ENCODE measurements at regions not wholly inside any gene's neighbourhood (a gene's known extent, or its start where the extent isn't known, plus 50 kb on each side); places are given as distances from the start of the nearest gene placed in this dataset.

DNA sequence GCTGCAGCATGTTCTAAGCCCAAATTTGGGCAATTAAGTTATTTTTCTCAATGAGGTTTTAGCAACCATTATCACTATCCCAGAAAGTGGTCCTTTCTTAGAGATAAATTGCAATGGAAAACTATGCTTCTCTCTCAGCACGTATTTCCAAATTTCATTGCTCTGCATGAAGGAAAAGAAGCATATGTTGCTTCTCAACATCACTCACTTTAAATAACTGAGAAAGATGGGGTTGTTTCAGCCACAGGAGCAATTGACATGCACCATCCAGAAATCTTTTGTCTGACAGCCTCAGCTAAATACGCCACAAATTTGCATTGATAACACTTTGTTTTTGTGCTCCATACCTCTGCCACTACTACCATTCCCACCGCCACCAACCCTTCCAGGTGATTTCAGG is 157.6 kb upstream of the PKN2 start:
- no peak for DNase-seq (ENCODE audit: extremely low read depth in 1 of 11, low read depth in 9 of 11, low spot score in 4 of 11)

GRCh38 chr1:88528792-88529191 is 155.3 kb upstream of the PKN2 start:
- DNase-seq (ENCODE audit: extremely low read depth in 1 of 11, low read depth in 9 of 11, low spot score in 4 of 11): no peak

DNA sequence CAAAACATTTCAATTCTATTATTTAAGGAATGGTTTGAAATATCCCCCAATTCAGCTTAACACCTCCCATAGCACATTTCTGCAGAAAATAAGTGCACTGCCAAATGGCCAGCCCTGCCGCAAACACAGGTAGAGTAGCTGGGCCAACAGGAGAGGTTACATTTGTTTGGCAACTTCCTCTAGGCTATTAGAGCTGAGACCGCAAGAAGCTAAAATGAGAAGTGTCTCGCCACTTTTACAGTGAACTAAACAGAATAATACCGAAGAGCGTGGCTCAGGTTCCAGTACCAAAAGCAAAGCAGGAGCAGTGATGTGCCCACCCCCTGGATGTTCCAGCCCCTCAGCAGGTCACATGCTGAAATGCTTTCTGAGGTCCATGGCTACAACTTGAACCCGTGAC is 154.5 kb upstream of the PKN2 start:
- no peak for DNase-seq (ENCODE audit: extremely low read depth in 1 of 11, low read depth in 9 of 11, low spot score in 4 of 11)

DNA sequence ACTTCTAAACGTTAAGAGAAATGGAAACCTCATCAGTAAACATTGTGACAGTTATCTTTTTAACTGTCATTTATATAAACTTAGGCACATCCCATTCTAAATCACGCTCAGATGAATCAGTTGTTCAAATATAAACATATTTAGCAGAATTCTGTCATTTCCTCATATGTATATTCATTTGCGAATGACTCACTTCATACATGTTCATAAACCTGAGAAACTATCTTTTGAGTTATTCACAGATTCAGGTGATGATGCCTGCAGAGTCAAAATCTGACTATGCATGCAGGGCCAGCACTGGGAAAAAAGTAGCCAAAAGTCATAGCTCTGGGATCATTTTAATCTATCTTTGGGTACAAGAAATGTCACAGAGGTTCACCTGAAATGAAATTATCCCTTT is 153.8 kb upstream of the PKN2 start:
- no peak for DNase-seq (ENCODE audit: extremely low read depth in 1 of 11, low read depth in 9 of 11, low spot score in 4 of 11)

DNA sequence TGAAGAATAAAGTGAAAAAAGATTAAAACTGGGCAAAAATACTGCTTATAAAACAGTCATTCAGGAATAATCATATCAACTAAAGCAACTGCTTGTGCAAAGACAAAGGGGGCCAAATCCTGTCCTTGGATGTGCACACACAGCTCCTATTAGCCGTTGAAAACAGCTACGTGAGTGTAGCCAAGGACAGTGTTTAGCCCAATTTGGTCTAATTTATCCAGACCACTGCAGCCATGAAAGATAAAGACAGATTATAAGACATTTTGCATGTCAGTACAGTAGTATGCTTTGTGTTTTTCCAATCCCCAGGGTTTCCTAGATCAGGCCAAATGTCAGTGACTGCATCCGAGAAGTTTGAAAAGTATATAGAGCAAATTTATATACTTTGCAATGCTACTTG is 146.3 kb upstream of the PKN2 start:
- DNase-seq (ENCODE audit: extremely low read depth in 1 of 11, low read depth in 9 of 11, low spot score in 4 of 11): peak in 3 of 11 donors; percentile 15 to 30 (median 20)

- peak in 1 of 11 donors; percentile 18 for DNase-seq (ENCODE audit: extremely low read depth in 1 of 11, low read depth in 9 of 11, low spot score in 4 of 11)
Observed at GRCh38 chr1:88538222-88538899, 145.7 kb upstream of the PKN2 start.

DNA sequence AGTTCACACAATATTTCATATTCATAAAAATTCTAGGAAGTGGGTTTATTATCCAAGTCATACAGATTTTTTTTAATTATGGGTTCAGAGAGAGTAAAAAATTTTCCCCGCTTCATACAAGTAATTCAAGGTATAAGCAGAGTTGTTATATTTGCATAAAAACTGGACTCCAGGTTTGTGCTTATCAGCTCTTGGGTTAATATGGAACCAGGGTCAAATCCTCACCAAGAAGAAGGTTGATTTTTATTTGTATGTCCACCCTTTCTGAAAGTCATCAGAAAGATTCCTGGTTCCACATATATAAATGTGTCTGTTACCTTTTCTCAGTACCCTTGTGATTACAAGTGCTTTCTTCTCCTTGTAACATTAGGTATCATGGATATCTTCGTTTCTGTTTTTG is 143.8 kb upstream of the PKN2 start:
- DNase-seq (ENCODE audit: extremely low read depth in 1 of 11, low read depth in 9 of 11, low spot score in 4 of 11): no peak

GRCh38 chr1:88541596-88541995 is 142.5 kb upstream of the PKN2 start:
- no peak for DNase-seq (ENCODE audit: extremely low read depth in 1 of 11, low read depth in 9 of 11, low spot score in 4 of 11)

DNA sequence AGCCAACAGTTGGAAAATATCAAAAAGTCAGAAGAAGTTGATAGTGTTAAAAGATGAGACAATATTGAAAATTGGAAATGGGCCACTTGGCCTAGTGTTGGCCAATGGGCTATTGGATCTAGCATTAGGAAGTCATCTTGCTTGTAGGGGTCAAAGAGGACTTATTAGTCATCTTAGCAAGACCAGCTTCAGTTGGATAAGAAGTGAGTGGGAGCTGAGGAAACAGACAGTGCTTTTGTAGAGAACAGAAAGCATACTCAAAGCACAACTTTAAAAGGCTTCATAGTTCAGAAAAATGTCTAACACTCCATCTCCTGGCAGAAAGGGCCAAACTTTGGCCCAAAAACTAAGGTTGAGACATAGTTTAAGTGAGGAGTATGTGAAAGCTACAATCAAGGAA is 139.9 kb upstream of the PKN2 start:
- no peak for DNase-seq (ENCODE audit: extremely low read depth in 1 of 11, low read depth in 9 of 11, low spot score in 4 of 11)

DNA sequence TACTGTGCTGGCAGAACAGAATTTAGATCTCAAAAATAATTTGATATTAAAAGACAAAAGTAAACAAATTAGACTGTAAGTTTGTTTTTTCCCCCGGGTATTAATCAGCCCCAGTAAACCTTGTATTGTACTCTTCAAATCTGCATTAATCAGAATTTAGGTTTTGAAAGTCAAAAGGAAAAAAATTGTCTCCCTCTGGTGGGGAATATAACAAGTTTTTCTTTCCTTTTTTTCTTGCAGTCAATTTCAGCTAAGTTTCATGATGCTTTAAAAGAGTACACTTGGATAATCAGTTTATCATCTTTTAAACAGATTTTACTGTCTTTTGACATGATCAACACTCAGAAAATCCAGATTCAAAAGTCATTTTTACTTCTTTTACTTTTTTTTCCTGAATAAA is 134.5 kb upstream of the PKN2 start:
- peak in 2 of 11 donors; percentile 5 to 17 for DNase-seq (ENCODE audit: extremely low read depth in 1 of 11, low read depth in 9 of 11, low spot score in 4 of 11)

- no peak for DNase-seq (ENCODE audit: extremely low read depth in 1 of 11, low read depth in 9 of 11, low spot score in 4 of 11)
Observed at GRCh38 chr1:88552226-88552625, 131.8 kb upstream of the PKN2 start.

GRCh38 chr1:88557014-88557413 is 127.1 kb upstream of the PKN2 start:
- no peak for DNase-seq (ENCODE audit: extremely low read depth in 1 of 11, low read depth in 9 of 11, low spot score in 4 of 11)

GRCh38 chr1:88560621-88561020 is 123.5 kb upstream of the PKN2 start:
- DNase-seq (ENCODE audit: extremely low read depth in 1 of 11, low read depth in 9 of 11, low spot score in 4 of 11): no peak

DNA sequence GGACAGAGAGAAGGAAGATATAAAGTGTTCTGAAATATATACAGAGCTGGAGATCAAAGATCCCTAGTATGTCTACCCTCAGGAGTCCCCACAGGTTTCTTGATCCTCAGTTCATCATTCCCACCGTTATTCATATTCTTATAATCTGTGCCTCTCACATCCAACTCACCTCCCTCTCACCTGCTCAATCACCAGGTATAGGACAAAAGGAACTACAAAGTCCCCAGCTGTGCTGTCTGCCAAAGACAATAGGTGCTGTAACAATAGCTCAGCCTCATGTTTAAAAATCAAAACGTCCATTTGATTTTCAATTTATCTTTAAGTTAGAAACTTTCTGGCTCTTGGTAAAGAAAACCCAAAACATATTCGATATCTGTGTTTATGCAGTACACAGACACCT is 121.1 kb upstream of the PKN2 start:
- DNase-seq (ENCODE audit: extremely low read depth in 1 of 11, low read depth in 9 of 11, low spot score in 4 of 11): no peak

- DNase-seq (ENCODE audit: extremely low read depth in 1 of 11, low read depth in 9 of 11, low spot score in 4 of 11): no peak
Observed at GRCh38 chr1:88566615-88567387, 117.3 kb upstream of the PKN2 start.

DNA sequence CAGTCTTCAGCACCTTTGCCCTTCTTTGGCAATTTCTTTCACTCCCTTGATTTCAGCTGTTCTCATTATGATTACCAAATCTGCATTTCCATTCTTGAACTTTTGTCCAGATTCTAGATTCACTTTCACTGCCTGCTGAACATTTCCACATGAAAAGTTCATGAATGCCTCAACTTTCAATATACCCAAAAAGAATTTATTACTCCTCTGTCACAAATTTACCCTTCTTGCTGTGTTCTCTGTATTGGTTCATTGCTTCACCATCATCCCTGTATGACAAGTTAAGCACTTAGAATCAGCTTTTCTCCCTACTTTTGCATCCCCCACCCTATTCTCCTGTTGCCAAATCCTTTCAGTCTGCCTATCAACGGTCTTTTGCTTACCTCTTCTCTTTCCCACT is 112.6 kb upstream of the PKN2 start:
- no peak for DNase-seq (ENCODE audit: extremely low read depth in 1 of 11, low read depth in 9 of 11, low spot score in 4 of 11)

- no peak for DNase-seq (ENCODE audit: extremely low read depth in 1 of 11, low read depth in 9 of 11, low spot score in 4 of 11)
Observed at GRCh38 chr1:88579598-88579997, 104.5 kb upstream of the PKN2 start.

DNA sequence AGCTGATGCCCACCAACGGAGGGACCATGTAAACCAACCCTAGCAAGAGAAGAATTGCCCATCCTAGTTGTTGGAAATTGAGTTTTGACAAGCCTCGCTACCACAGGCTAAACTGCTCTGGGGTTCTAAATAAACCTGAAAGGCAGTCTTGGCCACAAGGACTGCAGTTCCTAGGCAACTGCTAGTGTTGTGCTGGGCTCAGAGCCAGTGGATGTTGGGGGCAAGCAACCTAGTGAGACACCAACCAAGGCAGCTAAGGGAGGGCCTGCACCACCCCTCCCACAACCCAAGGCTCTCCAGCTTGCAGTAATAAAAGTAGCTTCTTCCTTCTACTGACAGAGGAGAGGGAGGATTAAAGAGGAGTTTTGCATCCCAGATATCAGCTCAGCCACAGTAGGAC is 102.4 kb upstream of the PKN2 start:
- DNase-seq (ENCODE audit: extremely low read depth in 1 of 11, low read depth in 9 of 11, low spot score in 4 of 11): no peak

DNA sequence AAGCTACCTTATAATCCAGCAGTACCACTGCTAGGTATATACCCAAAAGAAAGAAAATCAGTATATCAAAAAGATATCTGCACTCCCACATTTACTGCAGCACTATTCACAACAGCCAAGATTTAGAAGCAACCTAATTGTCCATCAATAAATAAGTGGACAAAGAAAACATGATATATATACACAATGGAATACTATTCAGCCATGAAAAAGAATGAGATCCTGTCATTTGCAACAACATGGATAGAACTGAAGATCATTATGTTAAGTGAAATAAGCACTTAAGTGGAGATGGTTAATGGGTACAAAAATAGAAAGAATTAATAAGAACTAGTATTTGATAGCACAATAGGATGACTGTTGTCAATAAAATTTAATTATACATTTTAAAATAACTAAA is 90.7 kb upstream of the PKN2 start:
- DNase-seq (ENCODE audit: extremely low read depth in 1 of 11, low read depth in 9 of 11, low spot score in 4 of 11): no peak

DNA sequence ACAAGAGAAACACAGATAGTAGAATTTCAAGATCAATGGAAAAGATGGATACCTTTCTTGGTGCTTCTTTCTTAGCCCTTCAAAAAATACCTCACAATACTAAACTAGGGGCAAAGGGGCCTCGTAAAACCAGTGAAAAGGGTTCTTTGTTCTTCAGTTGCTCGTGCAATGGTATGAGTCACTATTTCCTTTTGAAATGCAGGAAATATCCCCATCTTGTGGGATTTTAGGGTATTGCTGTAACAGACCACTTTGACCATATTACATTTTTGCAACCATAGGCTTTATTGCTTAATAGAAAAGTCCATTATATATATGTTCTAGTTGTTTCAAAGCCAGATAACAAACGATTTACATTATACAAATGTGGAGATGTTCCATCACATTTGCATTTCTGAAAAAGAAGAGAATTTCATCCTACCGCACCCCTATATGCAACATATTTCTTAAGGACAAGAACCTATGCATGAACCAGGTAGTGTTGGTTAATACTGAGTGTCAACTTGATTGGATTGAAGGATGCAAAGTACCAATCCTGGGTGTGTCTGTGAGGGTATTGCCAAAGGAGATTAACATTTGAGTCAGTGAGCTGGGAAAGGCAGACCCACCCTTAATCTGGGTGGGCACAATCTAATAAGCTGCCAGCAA is 88.6 kb upstream of the PKN2 start:
- no peak for DNase-seq (ENCODE audit: extremely low read depth in 1 of 11, low read depth in 9 of 11, low spot score in 4 of 11)

Measured in renal cortex interstitium (tissue), 11 donors.